Body of pancreas (tissue), 4 donors: ENCODE measurements at regions not wholly inside any gene's neighbourhood (a gene's known extent, or its start where the extent isn't known, plus 50 kb on each side); places are given as distances from the start of the nearest gene placed in this dataset.

ENCODE experiments used
- POLR2A ChIP-seq, 3 donors: fragments of 450-650 bp; IDR thresholded peaks; one replicate each; pipeline ENCODE4 v1.6.1; 2016; ENCODE audit warnings: antibody characterized with exemption in 3 of 3, mild to moderate bottlenecking in 2 of 3
- TF ChIP-seq, protein P1 (sequence below), 7 experiments: fragments of 450-650 bp in 4 of 7; fragments of 200-600 bp in 3 of 7; sonication (generic) in 3 of 7; IDR thresholded peaks; one replicate each; pipeline ENCODE4 v1.5.1; 2016 to 2019; ENCODE audit warnings: antibody characterized with exemption in 7 of 7

DNA sequence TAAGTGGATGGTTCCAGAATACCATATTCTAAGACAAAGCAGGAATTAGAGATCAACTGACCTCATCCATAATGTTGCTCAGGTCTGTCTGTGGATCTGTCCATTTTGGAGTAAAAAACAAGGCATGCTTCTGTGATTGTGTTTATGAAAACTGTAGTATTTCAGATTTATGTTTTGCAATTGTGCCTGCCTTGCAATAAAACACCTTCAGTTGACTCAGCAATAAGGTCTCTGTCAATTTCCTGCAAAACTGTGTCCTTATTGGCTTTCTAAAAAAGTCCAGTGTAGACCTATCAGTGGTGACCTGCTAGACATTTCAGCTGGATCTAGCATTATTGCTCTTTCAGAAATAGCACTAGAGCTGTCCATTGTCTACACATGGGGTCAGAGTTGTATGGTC, 409.5 kb upstream of the AZI2 start:
- TF ChIP-seq, protein P1, sequence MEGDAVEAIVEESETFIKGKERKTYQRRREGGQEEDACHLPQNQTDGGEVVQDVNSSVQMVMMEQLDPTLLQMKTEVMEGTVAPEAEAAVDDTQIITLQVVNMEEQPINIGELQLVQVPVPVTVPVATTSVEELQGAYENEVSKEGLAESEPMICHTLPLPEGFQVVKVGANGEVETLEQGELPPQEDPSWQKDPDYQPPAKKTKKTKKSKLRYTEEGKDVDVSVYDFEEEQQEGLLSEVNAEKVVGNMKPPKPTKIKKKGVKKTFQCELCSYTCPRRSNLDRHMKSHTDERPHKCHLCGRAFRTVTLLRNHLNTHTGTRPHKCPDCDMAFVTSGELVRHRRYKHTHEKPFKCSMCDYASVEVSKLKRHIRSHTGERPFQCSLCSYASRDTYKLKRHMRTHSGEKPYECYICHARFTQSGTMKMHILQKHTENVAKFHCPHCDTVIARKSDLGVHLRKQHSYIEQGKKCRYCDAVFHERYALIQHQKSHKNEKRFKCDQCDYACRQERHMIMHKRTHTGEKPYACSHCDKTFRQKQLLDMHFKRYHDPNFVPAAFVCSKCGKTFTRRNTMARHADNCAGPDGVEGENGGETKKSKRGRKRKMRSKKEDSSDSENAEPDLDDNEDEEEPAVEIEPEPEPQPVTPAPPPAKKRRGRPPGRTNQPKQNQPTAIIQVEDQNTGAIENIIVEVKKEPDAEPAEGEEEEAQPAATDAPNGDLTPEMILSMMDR (IDR thresholded peaks at IDR 0.05), result no peak
- no peak for TF ChIP-seq POLR2A (IDR thresholded peaks at IDR 0.05)
